WERI-Rb-1 (cell line): ENCODE measurements at regions not wholly inside any gene's neighbourhood (a gene's known extent, or its start where the extent isn't known, plus 50 kb on each side); places are given as distances from the start of the nearest gene placed in this dataset.

Source experiments
- DNase-seq: peaks from one replicate; pipeline ENCODE4 v3.0.0-alpha.2; 2020
- H3K27ac ChIP-seq: fragments of 250-450 bp; sonication (Bioruptor Pico); 2 replicates; pipeline ENCODE4 v1.5.1; 2020; ENCODE audit warnings: mild to moderate bottlenecking, moderate library complexity
- H3K27me3 ChIP-seq: fragments of 250-450 bp; sonication (Bioruptor Pico); 2 replicates; pipeline ENCODE4 v1.5.1; 2021; ENCODE audit warnings: mild to moderate bottlenecking, low read depth, moderate library complexity; ENCODE audit not compliant: insufficient read depth, severe bottlenecking
- H3K36me3 ChIP-seq: fragments of 250-450 bp; sonication (Bioruptor Pico); 2 replicates; pipeline ENCODE4 v1.5.1; 2020; ENCODE audit warnings: mild to moderate bottlenecking, moderate library complexity
- H3K4me3 ChIP-seq: 2 replicates; pipeline ENCODE4 v1.5.1; 2011; ENCODE audit warnings: low read depth, mild to moderate bottlenecking, control low read depth, low read length
- H3K9me3 ChIP-seq: fragments of 250-450 bp; sonication (Bioruptor Pico); 2 replicates; pipeline ENCODE4 v1.5.1; 2021; ENCODE audit warnings: mild to moderate bottlenecking, moderate library complexity; ENCODE audit not compliant: severe bottlenecking
- TF ChIP-seq, protein P1 (sequence below): IDR thresholded peaks from 2 replicates; pipeline ENCODE4 v1.5.1; 2011; ENCODE audit warnings: low read depth, mild to moderate bottlenecking, control low read depth, inconsistent platforms, low read length

GRCh38 chr14:86364634-86365033 is 834.7 kb downstream of the FLRT2 start:
- H3K4me3 ChIP-seq = no peak overlapping the region
- no peak overlapping the region for H3K27ac ChIP-seq
- no peak for DNase-seq
- TF ChIP-seq, protein P1, sequence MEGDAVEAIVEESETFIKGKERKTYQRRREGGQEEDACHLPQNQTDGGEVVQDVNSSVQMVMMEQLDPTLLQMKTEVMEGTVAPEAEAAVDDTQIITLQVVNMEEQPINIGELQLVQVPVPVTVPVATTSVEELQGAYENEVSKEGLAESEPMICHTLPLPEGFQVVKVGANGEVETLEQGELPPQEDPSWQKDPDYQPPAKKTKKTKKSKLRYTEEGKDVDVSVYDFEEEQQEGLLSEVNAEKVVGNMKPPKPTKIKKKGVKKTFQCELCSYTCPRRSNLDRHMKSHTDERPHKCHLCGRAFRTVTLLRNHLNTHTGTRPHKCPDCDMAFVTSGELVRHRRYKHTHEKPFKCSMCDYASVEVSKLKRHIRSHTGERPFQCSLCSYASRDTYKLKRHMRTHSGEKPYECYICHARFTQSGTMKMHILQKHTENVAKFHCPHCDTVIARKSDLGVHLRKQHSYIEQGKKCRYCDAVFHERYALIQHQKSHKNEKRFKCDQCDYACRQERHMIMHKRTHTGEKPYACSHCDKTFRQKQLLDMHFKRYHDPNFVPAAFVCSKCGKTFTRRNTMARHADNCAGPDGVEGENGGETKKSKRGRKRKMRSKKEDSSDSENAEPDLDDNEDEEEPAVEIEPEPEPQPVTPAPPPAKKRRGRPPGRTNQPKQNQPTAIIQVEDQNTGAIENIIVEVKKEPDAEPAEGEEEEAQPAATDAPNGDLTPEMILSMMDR = no peak
- no peaks in the 10 kb centered on the region for H3K27me3 ChIP-seq
- no peaks in the 10 kb centered on the region for H3K9me3 ChIP-seq
- H3K36me3 ChIP-seq = no peaks in the 10 kb centered on the region

DNA sequence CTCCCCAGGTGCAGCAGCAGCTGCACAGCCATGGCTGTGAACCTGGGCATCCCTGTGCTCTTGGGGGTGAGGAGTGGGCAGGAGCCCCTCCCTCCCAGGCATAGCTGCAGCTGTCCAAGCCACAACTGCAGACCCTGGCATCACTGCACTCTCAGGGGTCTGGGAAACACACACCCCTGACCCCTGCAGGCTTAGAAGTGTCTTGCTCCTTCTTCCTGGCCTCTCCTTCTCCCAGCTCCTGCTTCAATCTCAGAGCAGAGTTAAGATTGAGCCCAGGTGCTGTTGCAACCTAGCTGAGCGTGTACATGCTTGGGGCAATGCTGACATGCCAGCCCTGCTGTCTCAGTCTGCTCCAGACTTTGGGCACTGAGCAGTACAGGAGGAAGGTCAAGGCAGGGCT is 833.6 kb downstream of the FLRT2 start:
- DNase-seq = no peak
- Histone ChIP-seq H3K36me3 (no peaks in the 10 kb centered on the region), H3K27me3 (no peaks in the 10 kb centered on the region), H3K27ac (no peak overlapping the region), H3K4me3 (no peak overlapping the region), H3K9me3 (no peaks in the 10 kb centered on the region)
- TF ChIP-seq, protein P1 = no peak

DNA sequence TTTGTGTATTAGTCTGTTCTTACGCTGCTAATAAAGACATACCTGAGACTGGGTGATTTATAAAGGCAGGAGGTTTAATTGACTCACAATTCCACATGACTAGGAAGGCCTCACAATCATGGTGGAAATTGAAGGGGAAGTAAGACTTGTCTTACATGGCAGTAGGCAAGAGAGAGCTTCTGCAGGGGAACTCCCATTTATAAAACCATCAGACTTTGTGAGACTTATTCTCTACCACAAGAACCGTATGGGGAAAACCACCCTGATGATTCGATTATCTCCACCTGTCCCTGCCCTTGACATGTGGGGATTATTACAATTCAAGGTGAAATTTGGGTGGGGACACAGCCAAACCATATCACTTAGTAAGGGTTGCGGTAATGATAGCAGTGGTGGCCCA is 833.1 kb downstream of the FLRT2 start:
- Histone ChIP-seq H3K9me3 (no peaks in the 10 kb centered on the region), H3K27ac (no peak overlapping the region)
- TF ChIP-seq, protein P1 = no peak

GRCh38 chr14:86357876-86358275 is 827.9 kb downstream of the FLRT2 start:
- Histone ChIP-seq H3K4me3 (no peak overlapping the region), H3K36me3 (no peaks in the 10 kb centered on the region), H3K27me3 (no peaks in the 10 kb centered on the region), H3K27ac (no peak overlapping the region), H3K9me3 (no peaks in the 10 kb centered on the region)
- TF ChIP-seq, protein P1 = no peak
- no peak for DNase-seq

More for the DNA sequence above, 833.1 kb downstream of the FLRT2 start:
- Histone ChIP-seq H3K4me3 (no peak overlapping the region), H3K36me3 (no peaks in the 10 kb centered on the region), H3K27me3 (no peaks in the 10 kb centered on the region)
- DNase-seq = no peak

DNA sequence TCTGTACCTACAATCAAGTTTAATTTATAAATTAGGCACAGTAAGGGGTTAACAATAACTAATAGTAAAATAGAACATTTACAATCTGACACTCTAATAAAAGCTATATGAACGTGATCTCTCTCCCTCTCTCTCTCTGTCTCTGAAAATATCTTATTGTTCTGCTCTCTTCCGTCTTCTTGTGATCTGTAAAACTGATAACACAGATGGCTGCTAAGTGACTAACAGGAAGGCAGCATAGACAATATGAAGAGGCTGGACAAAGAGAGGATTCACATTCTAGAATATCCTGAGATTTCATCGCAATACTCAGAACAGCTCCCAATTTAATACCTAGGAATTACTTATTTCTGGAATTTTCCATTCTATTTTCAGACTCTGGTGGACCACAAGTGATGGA is 827.2 kb downstream of the FLRT2 start:
- no peak for DNase-seq
- no peak overlapping the region for H3K27ac ChIP-seq
- TF ChIP-seq, protein P1 = no peak

GRCh38 chr14:86346818-86347384 is 817.0 kb downstream of the FLRT2 start:
- Histone ChIP-seq H3K27me3 (no peaks in the 10 kb centered on the region), H3K9me3 (no peaks in the 10 kb centered on the region), H3K27ac (no peak overlapping the region), H3K36me3 (no peaks in the 10 kb centered on the region), H3K4me3 (no peak overlapping the region)
- DNase-seq = no peak
- TF ChIP-seq, protein P1 = no peak

More for the DNA sequence above, 827.2 kb downstream of the FLRT2 start:
- no peaks in the 10 kb centered on the region for H3K9me3 ChIP-seq
- H3K27me3 ChIP-seq = no peaks in the 10 kb centered on the region
- no peak overlapping the region for H3K4me3 ChIP-seq
- H3K36me3 ChIP-seq = no peaks in the 10 kb centered on the region
